CD4-positive, alpha-beta T cell (primary cell): ENCODE measurements at regions not wholly inside any gene's neighbourhood (a gene's known extent, or its start where the extent isn't known, plus 50 kb on each side); places are given as distances from the start of the nearest gene placed in this dataset.

Source experiments
- ATAC-seq: fragments of 200-7000 bp; cut with Tn5 transposase; one replicate; pipeline ENCODE4 v1.10.0; 2022; ENCODE audit warnings: mild to moderate bottlenecking; ENCODE audit not compliant: poor library complexity
- CTCF ChIA-PET: fragments of 350-600 bp; sonication (Branson Sonifier 250); formaldehyde crosslinking; loops from one replicate; lab custom pipeline; 2021; ENCODE audit warnings: antibody characterized with exemption, inconsistent platforms; lab: Charles Lee
- POLR2A ChIA-PET: fragments of 350-600 bp; sonication (Branson Sonifier 250); formaldehyde crosslinking; loops from one replicate; lab custom pipeline; 2021; ENCODE audit warnings: antibody characterized with exemption, inconsistent platforms; lab: Charles Lee
- DNase-seq, 14 experiments: peaks; one replicate each; pipeline ENCODE4 v3.0.0-alpha.2; 2013 to 2020; ENCODE audit warnings: mixed read lengths in 2 of 14
- H3K27ac ChIP-seq, 2 donors: one replicate each; pipeline versions ENCODE4 v1.5.1 to v1.7.0; 2013; ENCODE audit warnings: low read length in 2 of 2, low read depth in 1 of 2, mild to moderate bottlenecking in 1 of 2
- H3K27me3 ChIP-seq, 2 experiments: 1 replicate in 1 of 2; 2 replicates in 1 of 2; pipeline versions ENCODE4 v1.6.1 to v1.7.0; 2013; ENCODE audit warnings: low read length in 2 of 2, control low read depth in 1 of 2, mild to moderate bottlenecking in 1 of 2, moderate library complexity in 1 of 2; ENCODE audit not compliant: insufficient read depth in 2 of 2, control insufficient read depth in 1 of 2
- H3K36me3 ChIP-seq: one replicate; pipeline ENCODE4 v1.6.1; 2013; ENCODE audit warnings: low read length, control low read depth; ENCODE audit not compliant: insufficient read depth
- H3K4me1 ChIP-seq: one replicate; pipeline ENCODE4 v1.6.1; 2013; ENCODE audit warnings: low read length, control low read depth; ENCODE audit not compliant: insufficient read depth
- H3K4me3 ChIP-seq: one replicate; pipeline ENCODE4 v1.5.1; 2013; ENCODE audit warnings: mild to moderate bottlenecking, low read length, moderate library complexity
- H3K9me3 ChIP-seq, 2 experiments: 1 replicate in 1 of 2; 2 replicates in 1 of 2; pipeline versions ENCODE4 v1.6.1 to v1.7.0; 2013; ENCODE audit warnings: low read length in 2 of 2, mild to moderate bottlenecking in 2 of 2, control low read depth in 1 of 2, moderate library complexity in 1 of 2; ENCODE audit not compliant: control insufficient read depth in 1 of 2, insufficient read depth in 1 of 2
- H3K27ac Mint-ChIP-seq: one replicate; pipeline ENCODE4 v1.8.0; 2020; ENCODE audit warnings: mixed read lengths
- H3K27me3 Mint-ChIP-seq: one replicate; pipeline ENCODE4 v1.8.0; 2021; ENCODE audit warnings: mixed read lengths
- H3K36me3 Mint-ChIP-seq: one replicate; pipeline ENCODE4 v1.8.0; 2021; ENCODE audit warnings: low read depth, mixed read lengths
- H3K4me1 Mint-ChIP-seq: one replicate; pipeline ENCODE4 v1.8.0; 2021; ENCODE audit warnings: low read depth, mixed read lengths
- H3K4me3 Mint-ChIP-seq: one replicate; pipeline ENCODE4 v1.8.0; 2020; ENCODE audit warnings: mild to moderate bottlenecking, mixed read lengths
- H3K9me3 Mint-ChIP-seq: one replicate; pipeline ENCODE4 v1.8.0; 2020; ENCODE audit warnings: mixed read lengths
- intact Hi-C, 2 experiments: fragments of 100-400 bp; cut with DNase I in 1 of 2; cut with micrococcal nuclease in 1 of 2; formaldehyde crosslinking; loops; one replicate each; pipeline versions ENCODE4 v1.15.1 to v1.9.0; 2023 to 2025; cut with DNase I, micrococcal nuclease
- TF ChIP-seq, protein P1 (sequence below): fragments of 200-600 bp; IDR thresholded peaks from one replicate; pipeline ENCODE4 v1.8.0; 2022; ENCODE audit warnings: antibody characterized with exemption, mild to moderate bottlenecking

DNA sequence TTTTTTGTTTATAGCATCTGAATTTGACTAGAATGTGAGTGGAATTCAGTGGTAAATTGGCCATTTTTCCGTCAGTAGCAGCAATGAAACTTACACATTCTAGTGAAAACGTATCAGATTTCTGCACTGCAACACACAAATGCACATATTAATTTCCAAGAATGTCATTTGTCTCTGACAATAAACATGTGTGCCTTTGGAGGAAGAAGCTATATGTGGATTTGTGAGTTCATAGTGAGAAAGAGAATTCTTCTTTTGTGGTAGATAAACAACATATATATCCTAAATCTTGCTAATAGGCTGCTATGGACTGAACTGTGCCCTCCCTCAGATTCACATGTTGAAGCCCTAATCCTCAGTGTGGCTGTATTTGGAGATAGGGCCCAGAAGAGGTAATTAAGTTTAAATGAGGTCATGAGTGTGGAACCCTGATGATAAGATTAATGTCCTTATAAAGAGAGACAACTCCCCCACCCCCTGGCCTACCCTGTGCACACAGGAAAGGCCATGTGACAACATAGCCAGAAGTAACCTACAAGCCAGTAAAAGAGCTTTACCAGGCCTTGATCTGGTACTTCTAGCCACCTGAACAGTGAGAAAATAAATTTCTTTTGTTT, 200.2 kb upstream of the EYA4 start:
- TF ChIP-seq, protein P1, sequence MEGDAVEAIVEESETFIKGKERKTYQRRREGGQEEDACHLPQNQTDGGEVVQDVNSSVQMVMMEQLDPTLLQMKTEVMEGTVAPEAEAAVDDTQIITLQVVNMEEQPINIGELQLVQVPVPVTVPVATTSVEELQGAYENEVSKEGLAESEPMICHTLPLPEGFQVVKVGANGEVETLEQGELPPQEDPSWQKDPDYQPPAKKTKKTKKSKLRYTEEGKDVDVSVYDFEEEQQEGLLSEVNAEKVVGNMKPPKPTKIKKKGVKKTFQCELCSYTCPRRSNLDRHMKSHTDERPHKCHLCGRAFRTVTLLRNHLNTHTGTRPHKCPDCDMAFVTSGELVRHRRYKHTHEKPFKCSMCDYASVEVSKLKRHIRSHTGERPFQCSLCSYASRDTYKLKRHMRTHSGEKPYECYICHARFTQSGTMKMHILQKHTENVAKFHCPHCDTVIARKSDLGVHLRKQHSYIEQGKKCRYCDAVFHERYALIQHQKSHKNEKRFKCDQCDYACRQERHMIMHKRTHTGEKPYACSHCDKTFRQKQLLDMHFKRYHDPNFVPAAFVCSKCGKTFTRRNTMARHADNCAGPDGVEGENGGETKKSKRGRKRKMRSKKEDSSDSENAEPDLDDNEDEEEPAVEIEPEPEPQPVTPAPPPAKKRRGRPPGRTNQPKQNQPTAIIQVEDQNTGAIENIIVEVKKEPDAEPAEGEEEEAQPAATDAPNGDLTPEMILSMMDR = no peak
- Histone ChIP-seq H3K4me3 (no peak overlapping the region), H3K27me3 (peaks cover 0 to 3% of the 10 kb centered on the region in 2 experiments), H3K9me3 (no peaks in the 10 kb centered on the region), H3K4me1 (no peaks in the 10 kb centered on the region), H3K36me3 (no peaks in the 10 kb centered on the region), H3K27ac (no peak overlapping the region)
- ATAC-seq (no peak), DNase-seq (no peak)
- Mint-ChIP-seq H3K4me3 (no peak overlapping the region), H3K9me3 (no peaks in the 10 kb centered on the region), H3K4me1 (no peaks in the 10 kb centered on the region), H3K27ac (no peak overlapping the region), H3K27me3 (peaks cover 4% of the 10 kb centered on the region), H3K36me3 (no peaks in the 10 kb centered on the region)
- POLR2A ChIA-PET = no interaction called here
- CTCF ChIA-PET = no interaction called here
- intact Hi-C loops = loop anchor here (5.0 to 10.0 kb wide), 2 partner anchors 376 to 509 kb away; no protein-coding TSS in a partner anchor

DNA sequence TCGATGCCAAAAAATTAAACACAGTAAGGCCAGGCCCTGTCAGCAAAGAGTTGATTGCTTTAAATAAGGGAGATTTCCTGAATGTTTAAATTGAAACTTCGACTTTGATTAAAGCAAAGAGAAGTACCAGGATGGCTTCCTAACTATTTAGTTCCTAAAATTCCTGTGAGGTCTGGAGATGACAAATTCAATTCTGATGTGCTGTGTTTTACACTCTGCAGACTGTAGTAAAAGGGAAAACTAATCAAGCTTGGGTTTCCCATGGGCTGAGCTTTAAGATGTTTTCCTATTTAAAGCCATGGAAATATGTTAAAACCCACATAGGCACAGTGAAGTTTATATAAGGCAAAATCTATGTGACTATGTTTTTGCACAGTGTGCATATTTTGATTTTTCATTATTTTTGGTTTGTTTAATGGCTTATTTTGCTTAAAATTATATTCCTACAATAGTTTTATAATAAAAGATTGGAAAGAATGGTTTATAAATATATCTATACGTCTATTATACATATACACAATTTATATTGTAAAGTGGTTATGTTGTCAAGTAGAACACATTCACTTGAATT, 198.5 kb upstream of the EYA4 start:
- ChIA-PET POLR2A (no interaction called here), CTCF (no interaction called here)
- peaks cover 0 to 3% of the 10 kb centered on the region in 2 experiments for H3K27me3 ChIP-seq
- H3K9me3 ChIP-seq = no peaks in the 10 kb centered on the region
- H3K4me3 Mint-ChIP-seq = no peak overlapping the region
- no peak overlapping the region for H3K27ac ChIP-seq
- intact Hi-C loops = loop anchor here (5.0 to 10.0 kb wide), 2 partner anchors 378 to 510 kb away; no protein-coding TSS in a partner anchor
- DNase-seq = no peak
- H3K27ac Mint-ChIP-seq = no peak overlapping the region
- no peaks in the 10 kb centered on the region for H3K36me3 Mint-ChIP-seq
- no peaks in the 10 kb centered on the region for H3K9me3 Mint-ChIP-seq
- H3K36me3 ChIP-seq = no peaks in the 10 kb centered on the region
- peaks cover 4% of the 10 kb centered on the region for H3K27me3 Mint-ChIP-seq
- no peaks in the 10 kb centered on the region for H3K4me1 Mint-ChIP-seq
- no peaks in the 10 kb centered on the region for H3K4me1 ChIP-seq
- H3K4me3 ChIP-seq = no peak overlapping the region
- ATAC-seq = no peak
- TF ChIP-seq, protein P1 = no peak

DNA sequence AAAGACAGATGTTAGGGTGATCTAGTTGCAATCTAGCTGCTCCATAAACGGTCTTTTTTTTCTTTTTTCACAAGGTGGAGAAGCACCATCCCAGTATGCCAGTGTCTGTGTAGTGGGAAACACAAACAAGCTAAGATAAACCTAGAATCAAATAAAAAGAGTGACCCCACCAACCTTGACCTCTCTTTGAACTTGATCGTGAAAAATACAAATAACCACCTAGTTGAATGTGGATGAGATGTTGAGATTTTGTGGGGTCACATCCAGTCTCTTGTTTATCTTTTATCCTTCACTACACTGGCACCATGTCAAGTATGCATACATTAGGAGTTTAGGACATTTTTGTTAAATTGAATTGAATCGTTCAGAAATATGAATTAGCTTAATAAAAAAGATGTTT, 194.6 kb upstream of the EYA4 start:
- POLR2A ChIA-PET = no interaction called here
- no peaks in the 10 kb centered on the region for H3K4me1 ChIP-seq
- DNase-seq (no peak), ATAC-seq (no peak)
- H3K27me3 ChIP-seq = peaks cover 0 to 3% of the 10 kb centered on the region in 2 experiments
- Mint-ChIP-seq H3K27ac (no peak overlapping the region), H3K36me3 (no peaks in the 10 kb centered on the region), H3K4me1 (no peaks in the 10 kb centered on the region), H3K4me3 (no peak overlapping the region), H3K27me3 (no peaks in the 10 kb centered on the region), H3K9me3 (peaks cover 2% of the 10 kb centered on the region)
- H3K9me3 ChIP-seq = no peaks in the 10 kb centered on the region
- no peak overlapping the region for H3K27ac ChIP-seq
- intact Hi-C loops = loop anchor here in 1 of 2 experiments (10.0 kb wide), 1 partner anchor 382 kb away; no protein-coding TSS in a partner anchor
- no peaks in the 10 kb centered on the region for H3K36me3 ChIP-seq
- CTCF ChIA-PET = no interaction called here
- TF ChIP-seq, protein P1 = no peak
- no peak overlapping the region for H3K4me3 ChIP-seq
